Ramos (cell line): ENCODE measurements at regions not wholly inside any gene's neighbourhood (a gene's known extent, or its start where the extent isn't known, plus 50 kb on each side); places are given as distances from the start of the nearest gene placed in this dataset.

Experiments
- in situ Hi-C: fragments of 300-500 bp; cut with MboI; formaldehyde crosslinking; loops from one replicate; pipeline ENCODE4 v1.14.3; 2022; ENCODE audit warnings: low sequenced_read_pairs; ENCODE audit not compliant: unreplicated experiment

DNA sequence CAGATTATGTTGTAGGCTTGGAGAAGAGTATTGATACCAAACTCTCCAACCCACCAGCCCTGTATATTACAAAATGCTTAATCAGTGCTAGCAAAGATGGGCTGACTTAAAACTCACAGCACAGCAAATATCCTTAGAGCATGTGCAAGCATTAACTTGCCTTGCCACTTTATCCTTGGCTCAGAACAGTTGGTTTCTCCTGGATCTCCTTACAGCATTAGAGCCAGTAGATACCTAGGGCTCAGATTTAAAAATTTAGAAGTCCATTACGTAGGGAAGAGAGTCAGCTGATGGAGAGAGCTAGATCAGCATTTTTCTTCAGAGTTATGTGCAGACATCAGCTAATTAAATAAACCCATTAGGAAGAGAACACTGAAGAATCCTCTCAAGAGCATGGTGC, 198.5 kb upstream of the ZBED5 start:
- in situ Hi-C loops, result no loop called here

DNA sequence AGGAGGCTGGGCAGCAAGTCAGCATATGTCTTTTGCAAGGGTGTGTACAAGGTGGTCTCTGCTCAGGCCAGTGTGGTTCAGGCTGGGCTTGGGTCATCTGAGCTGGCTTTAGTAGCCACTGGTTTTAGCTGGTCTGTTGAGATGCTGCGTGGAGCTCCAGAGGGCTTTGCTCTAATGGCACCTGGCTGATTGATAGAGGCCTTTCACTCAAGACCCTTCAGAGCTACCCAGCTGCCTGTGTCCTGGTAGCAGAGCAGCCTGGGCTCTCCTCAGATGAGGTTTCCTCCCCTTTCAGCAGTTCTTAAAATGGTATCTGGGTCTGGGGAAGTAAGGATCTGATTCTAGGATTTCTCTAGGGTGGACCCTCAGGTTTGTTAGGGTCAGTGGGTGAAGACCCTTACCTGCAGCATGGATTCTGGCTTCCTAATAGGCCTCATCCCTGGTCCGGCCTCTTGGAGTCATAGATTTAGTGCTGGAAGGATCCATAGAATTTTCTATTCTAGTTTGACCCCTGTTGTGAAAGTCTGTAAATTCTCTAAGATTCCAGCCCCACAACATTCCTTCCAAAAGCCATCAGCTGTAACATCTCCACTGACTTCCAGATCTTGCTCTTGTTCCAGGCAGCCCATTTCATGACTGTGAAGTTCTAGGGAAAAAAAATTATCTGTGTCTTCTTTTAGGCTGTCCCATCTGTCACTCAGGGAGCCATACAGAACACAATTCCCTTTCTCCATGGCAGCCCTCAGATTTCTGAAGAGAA, 190.2 kb upstream of the ZBED5 start:
- in situ Hi-C loops, result loop anchor here (10.0 kb wide), 1 partner anchor 227 kb away; no protein-coding TSS in a partner anchor

DNA sequence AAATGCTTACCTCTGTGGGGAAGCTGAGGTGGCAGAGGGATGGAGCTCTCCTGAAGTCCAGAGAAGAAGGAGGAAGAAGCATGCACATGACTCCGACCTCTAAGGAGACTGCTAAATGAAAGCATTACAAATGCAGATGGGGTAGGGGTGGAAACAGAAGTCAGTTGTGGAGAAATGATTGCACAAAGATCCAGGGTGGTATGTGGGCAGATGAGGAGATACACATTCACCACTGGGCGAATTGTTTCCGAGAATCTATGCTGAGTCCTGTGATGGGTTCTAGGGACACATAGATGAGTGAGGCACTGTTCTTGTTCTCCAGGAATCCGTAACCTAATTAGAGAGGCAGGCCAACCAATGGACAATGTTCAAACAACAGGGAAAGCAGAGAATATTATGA, 188.9 kb upstream of the ZBED5 start:
- in situ Hi-C loops, result loop anchor here (10.0 kb wide), 1 partner anchor 228 kb away; no protein-coding TSS in a partner anchor

DNA sequence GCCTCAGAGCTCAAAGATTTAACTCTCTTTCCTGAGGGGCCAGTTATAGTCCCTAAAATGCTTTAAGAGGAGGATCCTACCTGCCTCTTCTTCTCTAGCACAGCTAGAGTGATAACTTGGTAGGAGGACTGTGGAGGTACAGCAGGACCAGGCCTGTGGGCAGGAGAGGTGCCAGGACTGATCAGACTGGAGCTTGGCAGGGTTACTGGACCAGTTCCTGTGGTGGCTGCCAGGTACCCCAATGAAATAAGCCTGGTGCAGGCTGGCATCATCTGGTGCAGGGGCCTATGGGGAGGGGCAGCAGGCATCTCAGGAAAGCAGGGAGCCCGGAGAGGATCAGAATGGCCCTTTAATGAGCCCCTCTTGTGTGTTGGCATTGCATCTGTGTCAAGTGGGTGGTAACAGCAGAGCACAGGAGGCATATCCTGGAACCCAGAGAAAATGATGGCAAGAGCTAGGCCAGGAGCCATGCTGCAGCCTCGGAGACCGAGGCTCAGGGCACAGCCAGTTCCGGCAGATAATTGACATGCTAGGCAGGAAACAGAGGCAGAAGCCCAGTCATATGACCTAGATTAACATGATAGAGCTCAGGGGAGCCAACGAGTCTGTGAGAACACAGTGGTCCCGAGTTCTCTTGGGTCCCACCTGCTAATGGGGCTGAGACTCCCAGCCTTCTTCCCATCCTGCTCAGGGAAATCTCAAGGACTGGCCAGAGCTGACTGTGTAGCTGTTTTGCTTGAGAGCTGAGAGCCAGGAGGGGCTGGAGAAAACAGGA, 187.5 kb upstream of the ZBED5 start:
- in situ Hi-C loops, result loop anchor here (10.0 kb wide), 1 partner anchor 229 kb away; no protein-coding TSS in a partner anchor

DNA sequence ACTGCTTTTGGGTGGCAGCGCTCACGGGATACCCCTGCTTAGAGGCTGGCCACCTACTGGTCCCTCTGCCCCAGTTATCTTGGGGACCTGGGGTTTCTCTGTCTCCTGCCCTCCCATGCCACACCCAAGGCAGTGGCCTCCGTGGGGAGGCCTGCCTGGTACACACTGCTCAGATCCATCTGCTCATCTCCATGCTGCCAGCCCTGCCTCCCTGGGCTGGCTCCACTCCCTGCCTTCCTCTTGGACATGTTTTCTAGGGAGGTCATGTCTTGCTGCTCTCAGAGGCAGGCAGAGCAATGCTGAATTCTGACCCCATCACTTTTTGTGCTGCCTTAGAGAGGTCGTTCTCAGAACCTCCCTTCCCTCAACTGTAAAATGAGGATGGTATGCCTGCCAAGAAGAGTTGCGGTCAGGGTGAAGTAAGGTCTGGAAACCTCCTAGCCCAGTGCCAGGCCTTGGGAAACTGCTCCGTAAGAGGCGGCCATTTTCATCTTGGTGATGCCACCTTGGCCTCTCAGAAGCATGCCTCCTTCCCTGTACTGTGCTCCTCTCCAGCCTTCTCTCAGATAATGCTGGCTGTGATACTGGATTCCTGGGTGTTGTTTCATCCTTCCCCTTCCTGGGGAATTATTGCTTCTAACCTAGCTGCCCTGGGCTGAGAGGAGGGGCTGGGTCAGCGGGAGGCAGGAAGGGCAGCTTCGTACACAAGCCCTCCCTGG, 186.4 kb upstream of the ZBED5 start:
- in situ Hi-C loops, result loop anchor here (10.0 kb wide), 1 partner anchor 231 kb away; no protein-coding TSS in a partner anchor

DNA sequence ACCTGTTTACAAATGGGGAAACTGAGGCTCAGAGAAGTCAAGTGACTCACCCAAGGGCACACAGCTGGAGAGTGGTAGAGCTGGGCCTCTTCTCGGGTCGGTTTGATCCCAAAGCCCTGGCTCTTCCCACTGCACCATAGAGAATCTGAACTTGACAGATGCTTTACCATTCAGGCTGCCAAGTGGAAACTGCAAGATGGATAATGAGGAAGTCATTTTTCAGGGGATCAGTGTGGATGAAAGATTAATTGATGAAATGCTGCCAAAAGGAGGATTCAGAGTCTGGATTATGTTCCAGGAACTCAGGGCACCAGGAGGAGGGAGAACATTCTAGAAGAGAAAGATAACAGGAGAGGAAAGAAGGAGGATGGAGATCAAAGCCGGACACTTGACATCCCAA, 185.9 kb upstream of the ZBED5 start:
- in situ Hi-C loops, result loop anchor here (10.0 kb wide), 1 partner anchor 231 kb away; no protein-coding TSS in a partner anchor

DNA sequence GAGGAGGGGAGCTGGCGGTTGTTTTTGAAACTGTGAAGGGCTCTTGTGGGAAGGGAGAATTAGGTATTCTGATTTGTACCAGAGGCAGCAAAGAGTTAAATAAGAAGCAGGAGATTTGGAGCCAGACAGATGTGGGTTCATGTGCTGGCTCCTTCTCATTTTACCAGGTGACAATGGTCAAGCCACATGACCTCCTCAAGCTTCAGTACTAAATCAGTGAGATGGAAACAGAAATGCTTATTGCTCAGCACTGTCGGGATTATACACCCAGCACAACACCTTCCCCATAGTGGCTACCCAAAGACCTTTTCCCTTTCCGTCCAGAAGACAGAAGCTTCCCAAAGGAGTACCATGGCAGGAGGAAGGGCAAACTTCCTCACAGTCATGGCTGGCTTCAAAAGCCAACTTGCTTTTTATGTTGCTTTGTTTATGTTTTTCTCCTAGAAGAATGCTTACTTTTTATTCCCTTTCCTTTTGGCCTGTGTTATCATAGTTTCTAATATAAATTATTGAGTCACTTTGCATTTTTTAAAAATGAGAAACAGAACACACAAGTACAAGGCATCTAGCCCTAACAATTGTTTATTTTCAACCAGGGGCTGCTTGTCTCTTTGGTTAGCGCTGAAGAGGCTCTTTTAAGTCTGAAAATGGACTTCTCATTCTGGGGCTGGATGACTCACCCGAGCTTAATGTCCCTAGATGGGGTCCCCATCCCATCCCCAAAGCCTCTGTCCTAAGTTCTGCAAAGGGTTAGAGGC, 181.5 kb upstream of the ZBED5 start:
- in situ Hi-C loops, result no loop called here

DNA sequence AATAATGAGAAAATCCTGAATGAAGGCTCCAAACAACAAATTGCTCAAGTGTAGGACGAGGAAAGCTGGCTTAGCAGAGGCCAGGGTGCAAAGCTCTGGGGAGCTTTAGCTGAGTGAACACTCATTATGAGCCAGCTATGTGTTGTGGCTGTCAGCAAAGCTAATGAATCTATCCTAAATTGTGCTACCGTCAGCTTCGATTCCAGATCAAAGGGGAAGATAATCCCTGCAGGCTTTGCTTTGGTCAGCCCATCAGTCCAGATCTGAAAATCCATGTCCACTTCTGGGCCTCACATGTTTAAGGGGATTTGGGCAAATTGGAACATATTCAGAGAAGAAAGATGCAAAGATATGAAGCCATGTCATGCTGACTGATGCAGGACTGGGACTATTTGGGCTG, 180.9 kb upstream of the ZBED5 start:
- in situ Hi-C loops, result no loop called here

DNA sequence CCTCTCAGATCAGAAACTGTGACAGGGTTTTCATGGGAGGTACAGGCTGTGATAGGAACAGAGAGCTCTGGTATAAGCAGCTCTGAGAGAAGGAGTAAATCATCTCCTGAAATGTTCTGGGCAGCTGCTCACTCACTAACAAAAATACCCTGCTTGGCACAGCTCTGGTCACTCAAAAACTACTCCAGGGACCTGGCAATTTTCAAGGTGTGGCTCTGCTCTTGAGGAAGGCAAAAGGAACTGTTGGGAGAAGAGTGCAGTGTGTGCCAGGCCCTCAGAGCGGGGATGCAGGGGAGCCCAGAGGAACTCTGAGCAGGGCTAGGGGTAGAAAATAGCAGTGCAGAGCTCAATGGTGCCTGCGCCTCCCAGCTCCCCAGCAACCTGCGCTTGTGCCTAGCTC, 180.5 kb upstream of the ZBED5 start:
- in situ Hi-C loops, result no loop called here

DNA sequence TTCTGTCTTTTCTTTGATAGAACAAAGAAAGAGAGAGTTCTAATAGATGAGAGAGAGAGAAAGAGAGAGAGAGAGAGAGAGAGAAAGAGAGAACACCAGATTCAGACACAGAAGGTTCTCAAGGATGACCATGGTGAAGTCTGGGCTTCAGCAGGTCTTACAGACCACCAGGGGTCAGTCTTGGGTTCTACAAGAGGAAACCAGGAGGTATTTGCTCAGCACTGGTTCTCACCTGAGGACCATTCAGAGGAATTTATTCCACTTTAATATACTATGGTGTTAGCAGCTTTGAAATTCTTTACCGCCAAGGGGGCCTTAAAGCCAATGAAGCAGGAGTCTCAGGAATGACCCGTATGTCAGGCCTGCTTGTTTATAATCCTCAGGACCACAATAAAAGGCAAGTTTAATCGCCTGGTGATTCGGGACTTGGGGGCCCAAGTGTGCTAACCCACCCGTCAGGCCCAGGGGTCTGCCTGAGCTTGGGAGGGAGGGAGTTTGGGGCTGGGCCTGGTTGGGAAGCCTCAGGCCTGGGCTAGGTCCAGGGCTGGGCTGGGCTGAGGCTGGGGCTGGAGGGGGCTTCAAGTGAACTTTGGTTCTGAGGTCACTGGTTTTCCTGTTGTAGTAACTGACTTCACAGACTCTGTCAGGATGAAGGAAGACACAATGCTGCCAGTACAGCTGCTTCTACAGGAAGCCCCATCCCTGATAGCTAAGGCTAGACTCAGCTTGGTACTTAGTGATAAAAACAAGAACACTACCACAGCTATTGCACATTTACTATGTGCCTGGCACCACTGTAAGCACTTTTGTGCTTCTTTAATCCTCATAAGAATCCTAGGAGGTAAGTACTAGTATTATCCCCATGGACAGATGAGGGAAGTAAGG, 179.2 kb upstream of the ZBED5 start:
- in situ Hi-C loops, result no loop called here

DNA sequence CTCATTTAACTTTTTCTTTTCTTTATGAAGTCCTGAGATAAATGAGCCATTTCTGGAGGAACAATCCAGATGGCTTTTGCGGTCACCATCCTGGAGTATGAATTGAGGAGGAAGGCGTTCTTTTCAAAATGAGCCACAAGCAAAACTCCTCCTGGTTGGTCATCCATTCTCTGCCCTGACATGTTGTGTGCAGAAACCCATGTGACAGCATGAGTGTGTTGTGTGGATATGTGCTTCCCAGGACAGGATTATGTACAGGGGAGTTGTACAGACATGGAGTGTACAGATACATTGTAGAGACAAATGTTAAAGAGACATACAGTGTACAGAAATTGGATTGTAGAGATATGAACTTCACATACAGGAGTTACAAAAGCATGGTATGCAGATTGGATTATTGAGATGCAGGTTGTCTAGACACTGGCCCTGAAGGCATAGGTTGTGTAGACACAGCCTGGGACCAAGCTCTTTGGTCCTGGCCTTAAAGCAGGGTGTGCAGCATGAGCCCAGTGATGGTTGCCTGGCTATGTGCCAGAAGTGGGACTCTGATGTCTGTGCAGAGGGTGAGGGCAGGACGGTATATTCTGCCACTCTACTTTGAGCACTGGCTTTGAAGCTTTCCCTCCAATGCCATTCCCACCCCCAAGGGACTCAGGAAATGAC, 178.5 kb upstream of the ZBED5 start:
- in situ Hi-C loops, result no loop called here

DNA sequence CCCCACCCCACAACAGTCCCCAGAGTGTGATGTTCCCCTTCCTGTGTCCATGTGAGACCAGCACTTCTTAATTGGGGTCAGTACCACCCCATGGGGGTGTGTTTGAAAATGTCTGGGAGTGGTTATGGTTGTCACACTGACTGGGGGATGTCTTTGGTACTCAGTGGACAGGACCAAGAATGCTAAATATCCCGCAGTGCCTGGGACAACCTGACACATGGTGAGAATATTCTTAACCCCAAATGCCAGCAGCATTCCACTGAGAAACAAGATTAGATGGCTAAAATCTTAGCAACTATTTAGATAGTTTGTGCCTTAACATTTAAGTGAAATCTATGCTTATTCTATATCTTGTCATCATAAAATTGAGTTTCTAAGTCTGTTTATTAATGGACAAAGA, 177.5 kb upstream of the ZBED5 start:
- in situ Hi-C loops, result no loop called here

DNA sequence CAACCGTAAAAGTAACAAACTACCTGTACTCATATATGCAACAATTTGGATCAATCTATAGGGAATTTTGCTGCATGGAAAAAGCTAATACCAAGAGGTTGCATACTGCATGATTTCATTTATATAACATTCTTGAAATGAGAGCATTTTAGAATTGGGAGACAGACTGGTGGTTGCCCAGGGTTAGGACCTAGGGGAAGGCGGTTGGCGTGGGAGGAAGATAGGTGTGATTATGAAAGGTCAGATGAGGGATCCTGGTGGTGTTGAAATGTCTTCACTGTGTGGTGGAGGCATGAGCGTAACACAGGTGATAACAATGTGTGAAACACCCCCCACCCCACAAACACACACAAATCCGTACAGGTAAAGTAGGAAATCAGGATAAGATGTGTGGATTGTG, 176.6 kb upstream of the ZBED5 start:
- in situ Hi-C loops, result no loop called here

DNA sequence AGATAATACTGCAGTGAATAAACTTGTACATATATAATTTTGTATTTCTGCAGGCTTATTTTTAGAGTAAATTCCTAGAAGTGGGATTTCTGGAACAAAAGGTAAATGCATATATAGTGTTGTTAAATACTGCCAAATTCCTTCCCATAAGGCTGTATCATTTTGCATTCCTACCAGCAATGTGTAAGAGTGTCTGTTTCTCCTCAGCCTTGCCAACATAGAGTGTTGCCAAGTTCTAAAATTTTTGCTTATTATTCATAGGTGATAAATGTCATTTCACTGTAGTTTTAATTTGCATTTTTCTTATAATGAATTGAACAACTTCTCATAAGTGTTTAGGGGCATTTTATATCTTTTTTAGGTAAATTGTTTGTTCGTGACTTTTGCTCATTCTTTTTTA, 174.2 kb upstream of the ZBED5 start:
- in situ Hi-C loops, result no loop called here

DNA sequence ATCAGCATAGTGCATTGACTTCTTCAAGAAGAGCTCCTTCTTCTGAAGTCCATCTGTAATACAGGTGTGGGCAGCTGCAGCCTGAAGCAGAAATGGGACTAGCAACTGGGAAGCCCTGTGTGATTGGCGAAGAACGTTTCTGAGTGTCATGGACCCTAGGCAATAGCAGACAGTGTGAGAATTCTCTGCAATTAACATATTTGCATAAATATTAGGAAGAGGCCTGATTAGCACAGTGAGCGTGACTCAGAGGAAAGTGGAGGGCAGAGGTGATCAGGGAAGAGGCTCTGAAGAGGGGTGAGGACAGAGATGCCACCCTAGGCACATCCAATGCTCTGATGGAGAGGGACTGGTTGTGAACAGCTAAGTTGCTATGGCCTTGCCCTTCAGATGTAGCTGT, 171.2 kb upstream of the ZBED5 start:
- in situ Hi-C loops, result loop anchor here (5.0 kb wide), 1 partner anchor 758 kb away; no protein-coding TSS in a partner anchor

DNA sequence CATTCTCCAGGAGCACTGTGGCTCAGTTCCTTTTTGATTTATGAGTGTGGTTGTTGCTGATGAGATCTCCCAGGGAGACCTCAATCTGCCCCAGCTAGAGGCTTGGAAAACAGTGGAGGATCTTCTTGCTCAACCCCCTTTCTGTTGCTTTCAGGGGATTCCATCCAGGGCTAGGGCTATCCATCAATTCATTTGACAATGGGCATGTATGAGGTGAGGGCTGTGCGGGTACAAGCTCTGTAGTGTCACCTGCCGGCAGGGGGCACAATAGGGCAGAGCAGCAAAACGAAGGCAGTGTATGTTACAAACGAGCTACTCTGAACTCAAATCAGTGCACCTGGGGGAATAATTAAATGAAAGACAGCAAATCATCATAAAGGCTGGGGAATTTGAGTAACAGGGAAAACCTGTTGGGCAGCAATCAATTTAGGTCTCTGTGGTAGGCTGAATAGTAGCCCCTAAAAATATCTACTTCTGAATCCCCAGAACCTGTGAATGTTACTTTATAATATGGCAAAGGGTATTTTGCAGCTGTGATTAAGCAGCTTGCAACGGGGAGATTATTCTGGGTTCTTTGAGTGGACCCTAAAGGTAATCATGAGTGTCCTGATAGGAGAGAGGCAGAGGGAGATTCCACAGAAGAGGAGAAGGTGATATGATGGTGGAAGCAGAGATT, 170.3 kb upstream of the ZBED5 start:
- in situ Hi-C loops, result loop anchor here (5.0 kb wide), 1 partner anchor 759 kb away; no protein-coding TSS in a partner anchor

DNA sequence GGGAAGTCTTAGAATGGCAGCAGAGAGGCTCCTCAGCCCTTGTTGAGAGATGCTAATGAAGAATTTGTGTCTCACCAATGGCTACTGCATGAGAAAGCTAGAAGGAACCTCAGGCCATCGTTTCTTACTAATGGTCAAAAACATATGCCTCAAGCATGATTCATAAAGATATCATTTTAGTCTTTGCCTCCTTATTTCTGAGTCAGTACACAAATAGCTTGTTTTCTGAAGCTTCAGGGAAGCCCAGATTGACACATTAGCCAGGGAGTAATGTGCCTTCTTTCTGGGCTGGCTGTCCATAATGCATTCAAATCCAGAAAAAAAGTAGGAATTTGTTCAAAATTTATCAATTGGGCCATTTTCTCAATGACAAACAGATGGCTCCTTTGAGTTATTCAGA, 169.4 kb upstream of the ZBED5 start:
- in situ Hi-C loops, result loop anchor here (5.0 kb wide), 1 partner anchor 760 kb away; no protein-coding TSS in a partner anchor

DNA sequence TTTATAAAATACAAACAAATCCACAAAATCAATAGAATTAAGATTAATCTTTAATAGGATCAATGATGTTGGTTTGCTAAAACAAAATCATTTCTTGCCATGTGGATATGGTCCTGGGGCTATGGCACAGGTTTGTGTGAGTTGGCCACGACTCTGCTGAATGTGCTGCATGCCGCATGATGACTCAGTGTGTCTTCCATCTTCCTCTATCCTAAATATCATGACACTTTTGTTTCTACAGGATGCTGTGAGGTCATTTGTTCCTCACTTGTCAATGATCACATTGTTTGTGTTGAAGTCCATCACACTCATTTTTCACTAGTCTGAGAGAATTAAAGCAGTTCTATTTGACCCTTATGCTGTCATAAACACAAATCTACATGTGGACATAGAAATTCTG, 167.2 kb upstream of the ZBED5 start:
- in situ Hi-C loops, result loop anchor here (5.0 kb wide), 1 partner anchor 762 kb away; no protein-coding TSS in a partner anchor
